K562 (cell line): ENCODE measurements at regions not wholly inside any gene's neighbourhood (a gene's known extent, or its start where the extent isn't known, plus 50 kb on each side); places are given as distances from the start of the nearest gene placed in this dataset.

Source experiments
- ATAC-seq: fragments of 200-7000 bp; cut with Tn5 transposase; 3 replicates; pipeline ENCODE4 v1.9.1; 2020; ENCODE audit warnings: moderate library complexity
- BruUV-seq: library from RNA; stranded (reverse); fragments of 400-500 nt; replicated peaks from 2 replicates; lab custom pipeline; 2021; lab: Mats Ljungman, UMichigan
- CTCF ChIA-PET: fragments of 300-600 bp; formaldehyde crosslinking; extraction: SDS; loops from one replicate; lab custom pipeline; 2021; ENCODE audit warnings: low intra/inter-chr PET ratio; lab: Yijun Ruan, JAX
- POLR2A ChIA-PET: fragments of 300-600, 350-650 bp; sonication (Branson Sonifier 250); formaldehyde crosslinking; extraction: SDS; loops from one replicate; lab custom pipeline; 2021; ENCODE audit warnings: antibody characterized with exemption, inconsistent platforms; lab: Yijun Ruan, JAX
- DNase-seq, 4 experiments: peaks; one replicate each; pipeline versions ENCODE4 v3.0.0 to v3.0.0-alpha.2; 2011 to 2018; ENCODE audit warnings: low spot score in 3 of 4, mixed read lengths in 3 of 4; ENCODE audit errors: extremely low read depth in 1 of 4
- FAIRE-seq: peaks from 2 replicates; lab custom pipeline; 2011; peaks lifted over from hg19 to GRCh38; lab: Jason Lieb, UNC
- H2AFZ ChIP-seq: 2 replicates; pipeline ENCODE4 v1.6.0; 2011; ENCODE audit warnings: low read depth, low read length, control low read depth, inconsistent platforms
- H3K27ac ChIP-seq: fragments of 200-600 bp; 3 replicates; pipeline ENCODE4 v1.8.0; 2011; ENCODE audit warnings: low read depth, mild to moderate bottlenecking, control low read depth, inconsistent platforms, low read length, moderate library complexity, mixed read lengths; ENCODE audit errors: extremely low read depth
- H3K27me3 ChIP-seq, 2 experiments: fragments of 300-600 bp in 1 of 2; 2 replicates in 1 of 2; 3 replicates in 1 of 2; pipeline versions ENCODE4 v1.6.0 to v1.8.0; 2011; ENCODE audit warnings: inconsistent platforms in 2 of 2, low read length in 2 of 2, mild to moderate bottlenecking in 1 of 2, mixed read lengths in 1 of 2, moderate library complexity in 1 of 2; ENCODE audit not compliant: control insufficient read depth in 2 of 2, insufficient read depth in 2 of 2
- H3K36me3 ChIP-seq: fragments of 300-600 bp; 3 replicates; pipeline ENCODE4 v1.8.0; 2011; ENCODE audit warnings: mild to moderate bottlenecking, low read length, inconsistent platforms; ENCODE audit not compliant: control insufficient read depth, insufficient read depth
- H3K4me1 ChIP-seq, 2 experiments: fragments of 200-600 bp in 1 of 2; replicated peaks in 1 of 2; 2 replicates in 1 of 2; 3 replicates in 1 of 2; pipeline versions ENCODE4 v1.5.1 to v1.8.0; 2011; ENCODE audit warnings: inconsistent platforms in 2 of 2, low read length in 2 of 2, mild to moderate bottlenecking in 1 of 2, mixed read lengths in 1 of 2, moderate library complexity in 1 of 2; ENCODE audit not compliant: control insufficient read depth in 2 of 2, insufficient read depth in 2 of 2
- H3K4me2 ChIP-seq: 2 replicates; pipeline ENCODE4 v1.6.1; 2011; ENCODE audit warnings: low read length, control low read depth, inconsistent platforms, mixed read lengths; ENCODE audit not compliant: insufficient read depth
- H3K4me3 ChIP-seq: fragments of 200-600 bp; sonication (generic), shearing (Covaris generic); 2 replicates; pipeline ENCODE4 v1.5.1; 2016; ENCODE audit warnings: control low read depth, inconsistent platforms
- H3K79me2 ChIP-seq: fragments of 200-600 bp; 3 replicates; pipeline ENCODE4 v1.8.0; 2011; ENCODE audit warnings: low read length, inconsistent platforms; ENCODE audit not compliant: control insufficient read depth, insufficient read depth
- H3K9ac ChIP-seq, 2 experiments: 2 replicates each; pipeline versions ENCODE4 v1.6.0 to v1.6.1; 2011; ENCODE audit warnings: low read depth in 2 of 2, low read length in 2 of 2, control low read depth in 1 of 2, inconsistent platforms in 1 of 2, mild to moderate bottlenecking in 1 of 2, mixed read lengths in 1 of 2; ENCODE audit not compliant: insufficient read depth in 1 of 2
- H3K9me1 ChIP-seq: one replicate; pipeline ENCODE4 v1.6.0; 2011; ENCODE audit warnings: inconsistent platforms, mild to moderate bottlenecking, low read length, moderate library complexity; ENCODE audit not compliant: control insufficient read depth, insufficient read depth
- H3K9me3 ChIP-seq: replicated peaks from 2 replicates; pipeline ENCODE4 v1.5.1; 2011; ENCODE audit warnings: low read depth, low read length, inconsistent platforms; ENCODE audit not compliant: control insufficient read depth, insufficient read depth
- H4K20me1 ChIP-seq: replicated peaks from 2 replicates; pipeline ENCODE4 v1.6.1; 2011; ENCODE audit warnings: low read length, inconsistent platforms, mixed read lengths; ENCODE audit not compliant: control insufficient read depth, insufficient read depth
- CCAR2 ChIP-seq: fragments of 200-400 bp; formaldehyde crosslinking; IDR thresholded peaks from 2 replicates; pipeline ENCODE4 v1.6.1; 2017; ENCODE audit warnings: mild to moderate bottlenecking, low read depth, low read length
- RAD21 ChIP-seq, 2 experiments: fragments of 250-450 bp in 1 of 2; fragments of 450-650 bp in 1 of 2; sonication (Bioruptor Pico) in 1 of 2; formaldehyde crosslinking in 1 of 2; IDR thresholded peaks in 1 of 2; conservative IDR thresholded peaks in 1 of 2; 2 replicates each; pipeline versions ENCODE4 v1.4.0 to v1.8.0; 2020 to 2022; ENCODE audit warnings: mild to moderate bottlenecking in 2 of 2, moderate library complexity in 1 of 2
- TAF9B ChIP-seq: fragments of 450-650 bp; IDR thresholded peaks from 2 replicates; pipeline ENCODE4 v1.6.1; 2018; ENCODE audit warnings: mild to moderate bottlenecking; ENCODE audit not compliant: partially characterized antibody
- ZNF217 ChIP-seq: sonication (generic); formaldehyde crosslinking; IDR thresholded peaks from 2 replicates; pipeline ENCODE4 v1.8.0; 2022; ENCODE audit warnings: mild to moderate bottlenecking, missing genetic modification reagents
- ZNF778 ChIP-seq: fragments of 450-650 bp; formaldehyde crosslinking; IDR thresholded peaks from 2 replicates; pipeline ENCODE4 v1.4.0; 2020; ENCODE audit warnings: mild to moderate bottlenecking, moderate library complexity
- in situ Hi-C: fragments of 300-500 bp; cut with MboI; formaldehyde crosslinking; loops from 4 replicates; pipeline ENCODE4 v1.15.0; 2018; ENCODE audit warnings: inconsistent platforms, mixed read lengths
- intact Hi-C: fragments of 100-400 bp; cut with micrococcal nuclease; formaldehyde crosslinking; loops from 2 replicates; pipeline ENCODE4 v1.14.2; 2022
- TF ChIP-seq, protein P1 (sequence below): fragments of 200-600 bp; sonication (generic); IDR thresholded peaks from one replicate; pipeline ENCODE4 v1.6.1; 2012; ENCODE audit warnings: mild to moderate bottlenecking, low read depth, low read length, inconsistent platforms
- TF ChIP-seq, protein P2 (sequence below): fragments of 450-650 bp; IDR thresholded peaks from 2 replicates; pipeline ENCODE4 v1.6.1; 2018; ENCODE audit not compliant: partially characterized antibody

DNA sequence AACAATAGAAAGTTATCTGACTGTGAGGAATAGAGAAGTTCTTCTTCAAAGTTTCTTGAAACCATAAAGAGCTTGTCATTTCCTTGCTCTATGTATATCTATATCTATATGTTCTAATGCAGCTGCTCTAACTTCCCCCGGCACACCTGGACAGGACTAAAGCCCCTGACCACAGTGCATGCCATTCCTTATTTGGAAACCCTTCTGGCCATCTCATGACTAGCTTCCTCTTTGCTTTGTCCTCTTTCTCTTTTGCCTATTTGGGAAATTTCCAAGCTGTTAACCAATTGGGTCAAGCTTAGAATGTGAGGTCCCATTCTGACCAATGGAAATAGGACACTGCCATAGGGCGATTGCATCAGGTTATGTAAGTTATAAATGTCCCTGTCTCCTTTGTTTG is 1481.1 kb downstream of the STIM2 start (continued):
- TF ChIP-seq RAD21 (CRISPR knock-in tag; conservative IDR thresholded peaks at IDR 0.05 in 1 of 2, IDR thresholded peaks at IDR 0.05 in 1 of 2) (no peak), CCAR2 (no peak)

DNA sequence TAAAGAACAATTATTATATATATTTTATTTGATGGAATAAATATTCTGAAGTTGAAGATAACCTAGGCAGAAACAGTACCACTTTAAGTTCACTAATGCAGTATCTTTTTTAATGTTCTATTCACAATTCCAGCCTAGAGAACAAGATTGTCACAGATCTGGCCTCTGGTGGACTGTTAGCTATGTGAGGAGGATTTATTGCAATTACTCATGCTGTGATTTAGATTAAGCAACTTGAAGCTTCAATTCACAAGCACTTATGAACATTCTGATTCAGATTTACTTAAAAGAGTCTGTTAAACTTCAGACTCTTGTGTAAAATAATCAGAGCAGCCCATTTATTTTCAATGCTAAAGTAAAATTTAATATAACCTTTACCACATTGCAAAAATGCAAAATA is 1489.8 kb downstream of the STIM2 start:
- BruUV-seq: no TSS peak
- Histone ChIP-seq H3K9ac (no peak overlapping the region), H4K20me1 (no peaks in the 10 kb centered on the region), H3K9me3 (no peaks in the 10 kb centered on the region; the same call in 1 of the 2 replicates), H3K79me2 (no peaks in the 10 kb centered on the region), H3K4me2 (no peak overlapping the region), H3K4me3 (no peak overlapping the region), H3K36me3 (no peaks in the 10 kb centered on the region), H3K27ac (no peak overlapping the region), H3K27me3 (no peaks in the 10 kb centered on the region), H3K9me1 (no peaks in the 10 kb centered on the region), H3K4me1 (no peaks in the 10 kb centered on the region), H2AFZ (no peak overlapping the region)
- in situ Hi-C loops (no loop called here), intact Hi-C loops (no loop called here)
- FAIRE-seq: no peak
- CTCF ChIA-PET: no interaction called here
- POLR2A ChIA-PET: no interaction called here
- no peak for ATAC-seq
- DNase-seq: no peak
- TF ChIP-seq, protein P1, sequence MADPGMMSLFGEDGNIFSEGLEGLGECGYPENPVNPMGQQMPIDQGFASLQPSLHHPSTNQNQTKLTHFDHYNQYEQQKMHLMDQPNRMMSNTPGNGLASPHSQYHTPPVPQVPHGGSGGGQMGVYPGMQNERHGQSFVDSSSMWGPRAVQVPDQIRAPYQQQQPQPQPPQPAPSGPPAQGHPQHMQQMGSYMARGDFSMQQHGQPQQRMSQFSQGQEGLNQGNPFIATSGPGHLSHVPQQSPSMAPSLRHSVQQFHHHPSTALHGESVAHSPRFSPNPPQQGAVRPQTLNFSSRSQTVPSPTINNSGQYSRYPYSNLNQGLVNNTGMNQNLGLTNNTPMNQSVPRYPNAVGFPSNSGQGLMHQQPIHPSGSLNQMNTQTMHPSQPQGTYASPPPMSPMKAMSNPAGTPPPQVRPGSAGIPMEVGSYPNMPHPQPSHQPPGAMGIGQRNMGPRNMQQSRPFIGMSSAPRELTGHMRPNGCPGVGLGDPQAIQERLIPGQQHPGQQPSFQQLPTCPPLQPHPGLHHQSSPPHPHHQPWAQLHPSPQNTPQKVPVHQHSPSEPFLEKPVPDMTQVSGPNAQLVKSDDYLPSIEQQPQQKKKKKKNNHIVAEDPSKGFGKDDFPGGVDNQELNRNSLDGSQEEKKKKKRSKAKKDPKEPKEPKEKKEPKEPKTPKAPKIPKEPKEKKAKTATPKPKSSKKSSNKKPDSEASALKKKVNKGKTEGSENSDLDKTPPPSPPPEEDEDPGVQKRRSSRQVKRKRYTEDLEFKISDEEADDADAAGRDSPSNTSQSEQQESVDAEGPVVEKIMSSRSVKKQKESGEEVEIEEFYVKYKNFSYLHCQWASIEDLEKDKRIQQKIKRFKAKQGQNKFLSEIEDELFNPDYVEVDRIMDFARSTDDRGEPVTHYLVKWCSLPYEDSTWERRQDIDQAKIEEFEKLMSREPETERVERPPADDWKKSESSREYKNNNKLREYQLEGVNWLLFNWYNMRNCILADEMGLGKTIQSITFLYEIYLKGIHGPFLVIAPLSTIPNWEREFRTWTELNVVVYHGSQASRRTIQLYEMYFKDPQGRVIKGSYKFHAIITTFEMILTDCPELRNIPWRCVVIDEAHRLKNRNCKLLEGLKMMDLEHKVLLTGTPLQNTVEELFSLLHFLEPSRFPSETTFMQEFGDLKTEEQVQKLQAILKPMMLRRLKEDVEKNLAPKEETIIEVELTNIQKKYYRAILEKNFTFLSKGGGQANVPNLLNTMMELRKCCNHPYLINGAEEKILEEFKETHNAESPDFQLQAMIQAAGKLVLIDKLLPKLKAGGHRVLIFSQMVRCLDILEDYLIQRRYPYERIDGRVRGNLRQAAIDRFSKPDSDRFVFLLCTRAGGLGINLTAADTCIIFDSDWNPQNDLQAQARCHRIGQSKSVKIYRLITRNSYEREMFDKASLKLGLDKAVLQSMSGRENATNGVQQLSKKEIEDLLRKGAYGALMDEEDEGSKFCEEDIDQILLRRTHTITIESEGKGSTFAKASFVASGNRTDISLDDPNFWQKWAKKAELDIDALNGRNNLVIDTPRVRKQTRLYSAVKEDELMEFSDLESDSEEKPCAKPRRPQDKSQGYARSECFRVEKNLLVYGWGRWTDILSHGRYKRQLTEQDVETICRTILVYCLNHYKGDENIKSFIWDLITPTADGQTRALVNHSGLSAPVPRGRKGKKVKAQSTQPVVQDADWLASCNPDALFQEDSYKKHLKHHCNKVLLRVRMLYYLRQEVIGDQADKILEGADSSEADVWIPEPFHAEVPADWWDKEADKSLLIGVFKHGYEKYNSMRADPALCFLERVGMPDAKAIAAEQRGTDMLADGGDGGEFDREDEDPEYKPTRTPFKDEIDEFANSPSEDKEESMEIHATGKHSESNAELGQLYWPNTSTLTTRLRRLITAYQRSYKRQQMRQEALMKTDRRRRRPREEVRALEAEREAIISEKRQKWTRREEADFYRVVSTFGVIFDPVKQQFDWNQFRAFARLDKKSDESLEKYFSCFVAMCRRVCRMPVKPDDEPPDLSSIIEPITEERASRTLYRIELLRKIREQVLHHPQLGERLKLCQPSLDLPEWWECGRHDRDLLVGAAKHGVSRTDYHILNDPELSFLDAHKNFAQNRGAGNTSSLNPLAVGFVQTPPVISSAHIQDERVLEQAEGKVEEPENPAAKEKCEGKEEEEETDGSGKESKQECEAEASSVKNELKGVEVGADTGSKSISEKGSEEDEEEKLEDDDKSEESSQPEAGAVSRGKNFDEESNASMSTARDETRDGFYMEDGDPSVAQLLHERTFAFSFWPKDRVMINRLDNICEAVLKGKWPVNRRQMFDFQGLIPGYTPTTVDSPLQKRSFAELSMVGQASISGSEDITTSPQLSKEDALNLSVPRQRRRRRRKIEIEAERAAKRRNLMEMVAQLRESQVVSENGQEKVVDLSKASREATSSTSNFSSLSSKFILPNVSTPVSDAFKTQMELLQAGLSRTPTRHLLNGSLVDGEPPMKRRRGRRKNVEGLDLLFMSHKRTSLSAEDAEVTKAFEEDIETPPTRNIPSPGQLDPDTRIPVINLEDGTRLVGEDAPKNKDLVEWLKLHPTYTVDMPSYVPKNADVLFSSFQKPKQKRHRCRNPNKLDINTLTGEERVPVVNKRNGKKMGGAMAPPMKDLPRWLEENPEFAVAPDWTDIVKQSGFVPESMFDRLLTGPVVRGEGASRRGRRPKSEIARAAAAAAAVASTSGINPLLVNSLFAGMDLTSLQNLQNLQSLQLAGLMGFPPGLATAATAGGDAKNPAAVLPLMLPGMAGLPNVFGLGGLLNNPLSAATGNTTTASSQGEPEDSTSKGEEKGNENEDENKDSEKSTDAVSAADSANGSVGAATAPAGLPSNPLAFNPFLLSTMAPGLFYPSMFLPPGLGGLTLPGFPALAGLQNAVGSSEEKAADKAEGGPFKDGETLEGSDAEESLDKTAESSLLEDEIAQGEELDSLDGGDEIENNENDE: no peak
- TF ChIP-seq ZNF778: no peak
- TF ChIP-seq TAF9B: no peak
- TF ChIP-seq, protein P2, sequence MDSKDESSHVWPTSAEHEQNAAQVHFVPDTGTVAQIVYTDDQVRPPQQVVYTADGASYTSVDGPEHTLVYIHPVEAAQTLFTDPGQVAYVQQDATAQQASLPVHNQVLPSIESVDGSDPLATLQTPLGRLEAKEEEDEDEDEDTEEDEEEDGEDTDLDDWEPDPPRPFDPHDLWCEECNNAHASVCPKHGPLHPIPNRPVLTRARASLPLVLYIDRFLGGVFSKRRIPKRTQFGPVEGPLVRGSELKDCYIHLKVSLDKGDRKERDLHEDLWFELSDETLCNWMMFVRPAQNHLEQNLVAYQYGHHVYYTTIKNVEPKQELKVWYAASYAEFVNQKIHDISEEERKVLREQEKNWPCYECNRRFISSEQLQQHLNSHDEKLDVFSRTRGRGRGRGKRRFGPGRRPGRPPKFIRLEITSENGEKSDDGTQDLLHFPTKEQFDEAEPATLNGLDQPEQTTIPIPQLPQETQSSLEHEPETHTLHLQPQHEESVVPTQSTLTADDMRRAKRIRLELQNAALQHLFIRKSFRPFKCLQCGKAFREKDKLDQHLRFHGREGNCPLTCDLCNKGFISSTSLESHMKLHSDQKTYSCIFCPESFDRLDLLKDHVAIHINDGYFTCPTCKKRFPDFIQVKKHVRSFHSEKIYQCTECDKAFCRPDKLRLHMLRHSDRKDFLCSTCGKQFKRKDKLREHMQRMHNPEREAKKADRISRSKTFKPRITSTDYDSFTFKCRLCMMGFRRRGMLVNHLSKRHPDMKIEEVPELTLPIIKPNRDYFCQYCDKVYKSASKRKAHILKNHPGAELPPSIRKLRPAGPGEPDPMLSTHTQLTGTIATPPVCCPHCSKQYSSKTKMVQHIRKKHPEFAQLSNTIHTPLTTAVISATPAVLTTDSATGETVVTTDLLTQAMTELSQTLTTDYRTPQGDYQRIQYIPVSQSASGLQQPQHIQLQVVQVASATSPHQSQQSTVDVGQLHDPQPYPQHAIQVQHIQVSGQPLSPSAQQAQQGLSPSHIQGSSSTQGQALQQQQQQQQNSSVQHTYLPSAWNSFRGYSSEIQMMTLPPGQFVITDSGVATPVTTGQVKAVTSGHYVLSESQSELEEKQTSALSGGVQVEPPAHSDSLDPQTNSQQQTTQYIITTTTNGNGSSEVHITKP: no peak
- no peak for TF ChIP-seq ZNF217
